Skin of body (tissue), 1 donor: ENCODE measurements at regions not wholly inside any gene's neighbourhood (a gene's known extent, or its start where the extent isn't known, plus 50 kb on each side); places are given as distances from the start of the nearest gene placed in this dataset.
"Not testable (repeated sequence)": the region's sequence is repeated elsewhere in the genome, so short reads cannot be mapped to it uniquely, and the experiment has no call there.

Experiments used
- DNase-seq: peaks from one replicate; lab custom pipeline; 2025; lab: John Stamatoyannopoulos, UW

DNA sequence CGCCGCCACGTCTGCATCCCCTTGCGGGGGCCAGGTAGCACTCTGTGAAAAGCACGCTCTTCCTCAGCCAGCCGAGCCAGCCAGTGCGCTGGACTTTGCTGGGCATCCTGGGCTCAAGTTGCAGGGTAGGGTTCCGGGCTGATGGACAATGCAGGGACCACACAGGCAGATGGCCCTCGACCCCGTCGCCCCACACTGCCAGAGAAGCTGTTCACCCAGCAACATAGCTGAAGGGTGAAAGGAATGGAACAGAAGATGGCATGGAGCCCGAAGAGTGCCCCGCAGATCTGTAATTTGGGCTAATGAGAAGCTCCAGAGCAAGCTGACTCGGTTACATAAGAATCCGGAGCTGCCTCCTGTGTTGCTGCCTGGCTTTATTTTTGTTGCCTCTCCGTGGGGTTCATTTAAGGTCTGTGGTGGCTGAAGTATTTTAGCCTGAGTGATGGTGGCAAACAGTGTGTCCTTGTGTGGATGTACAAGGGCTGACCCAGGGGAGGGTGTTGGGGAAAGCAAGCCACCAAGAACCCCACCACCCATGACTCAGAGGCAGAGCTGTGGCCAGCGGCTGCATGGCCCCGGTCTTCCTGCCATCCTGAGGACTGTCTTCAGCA is 105.8 kb downstream of the SOX1 start:
- no peak for DNase-seq

DNA sequence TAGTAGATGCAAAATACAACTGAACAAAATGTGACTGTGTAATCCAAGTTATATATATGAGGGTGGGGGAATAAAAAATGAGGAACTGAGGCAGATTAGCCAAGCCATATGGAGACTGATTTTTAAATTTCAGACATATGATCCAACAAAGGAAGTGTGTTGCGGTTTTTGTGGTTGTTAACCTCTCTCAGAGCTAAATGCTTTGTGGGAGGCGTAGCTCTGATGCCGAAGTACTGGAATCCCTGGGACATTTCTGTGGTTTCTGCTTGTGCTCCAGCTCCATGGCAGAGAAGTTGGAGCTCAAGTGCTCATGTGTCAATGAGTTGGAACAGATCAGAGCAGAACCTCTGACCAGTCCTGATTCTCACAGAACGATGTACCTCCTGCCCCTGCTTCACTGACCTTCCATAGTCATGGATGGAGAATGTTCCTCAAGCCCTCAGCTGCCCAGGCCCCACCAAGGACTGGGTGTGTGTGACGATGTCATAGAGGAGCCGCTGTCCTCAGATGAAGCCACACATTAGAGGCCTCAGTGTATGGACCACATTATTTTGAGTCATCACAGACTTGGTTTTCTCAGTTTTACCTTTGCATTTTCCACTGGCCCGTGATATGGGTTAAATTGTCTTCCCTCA is 107.6 kb downstream of the SOX1 start:
- DNase-seq: no peak

GRCh38 chr13:112175162-112176075 is 108.5 kb downstream of the SOX1 start:
- no peak for DNase-seq

DNA sequence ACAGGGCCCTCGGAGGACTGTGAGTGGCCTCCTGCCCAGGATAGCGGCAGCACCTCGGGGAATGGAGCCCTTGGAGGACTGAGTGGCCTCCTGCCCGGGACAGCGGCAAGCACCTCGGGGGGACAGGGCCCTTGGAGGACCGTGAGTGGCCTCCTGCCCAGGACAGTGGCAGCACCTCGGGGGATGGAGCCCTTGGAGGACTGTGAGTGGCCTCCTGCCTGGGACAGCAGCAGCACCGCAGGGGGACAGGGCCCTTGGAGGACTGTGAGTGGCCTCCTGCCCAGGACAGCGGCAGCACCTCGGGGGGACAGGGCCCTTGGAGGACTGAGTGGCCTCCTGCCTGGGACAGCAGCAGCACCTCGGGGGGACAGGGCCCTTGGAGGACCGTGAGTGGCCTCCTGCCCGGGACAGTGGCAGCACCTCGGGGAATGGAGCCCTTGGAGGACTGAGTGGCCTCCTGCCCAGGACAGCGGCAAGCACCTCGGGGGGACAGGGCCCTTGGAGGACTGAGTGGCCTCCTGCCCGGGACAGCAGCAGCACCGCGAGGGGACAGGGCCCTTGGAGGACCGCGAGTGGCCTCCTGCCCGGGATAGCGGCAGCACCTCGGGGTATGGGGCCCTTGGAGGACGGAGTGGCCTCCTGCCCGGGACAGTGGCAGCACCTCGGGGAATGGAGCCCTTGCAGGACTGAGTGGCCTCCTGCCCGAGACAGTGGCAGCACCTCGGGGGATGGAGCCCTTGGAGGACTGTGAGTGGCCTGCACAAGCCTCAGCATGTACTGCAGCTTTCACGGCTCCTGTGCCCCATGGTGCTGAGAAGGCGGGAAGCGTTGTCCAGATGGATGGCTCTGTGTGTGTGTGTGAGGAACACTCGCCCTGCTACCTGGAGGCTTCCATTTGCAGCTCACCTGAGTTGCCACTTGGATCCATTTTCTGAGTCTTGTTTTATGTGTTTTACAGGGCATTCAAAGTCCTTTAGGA is 109.5 kb downstream of the SOX1 start:
- not testable (repeated sequence) for DNase-seq

DNA sequence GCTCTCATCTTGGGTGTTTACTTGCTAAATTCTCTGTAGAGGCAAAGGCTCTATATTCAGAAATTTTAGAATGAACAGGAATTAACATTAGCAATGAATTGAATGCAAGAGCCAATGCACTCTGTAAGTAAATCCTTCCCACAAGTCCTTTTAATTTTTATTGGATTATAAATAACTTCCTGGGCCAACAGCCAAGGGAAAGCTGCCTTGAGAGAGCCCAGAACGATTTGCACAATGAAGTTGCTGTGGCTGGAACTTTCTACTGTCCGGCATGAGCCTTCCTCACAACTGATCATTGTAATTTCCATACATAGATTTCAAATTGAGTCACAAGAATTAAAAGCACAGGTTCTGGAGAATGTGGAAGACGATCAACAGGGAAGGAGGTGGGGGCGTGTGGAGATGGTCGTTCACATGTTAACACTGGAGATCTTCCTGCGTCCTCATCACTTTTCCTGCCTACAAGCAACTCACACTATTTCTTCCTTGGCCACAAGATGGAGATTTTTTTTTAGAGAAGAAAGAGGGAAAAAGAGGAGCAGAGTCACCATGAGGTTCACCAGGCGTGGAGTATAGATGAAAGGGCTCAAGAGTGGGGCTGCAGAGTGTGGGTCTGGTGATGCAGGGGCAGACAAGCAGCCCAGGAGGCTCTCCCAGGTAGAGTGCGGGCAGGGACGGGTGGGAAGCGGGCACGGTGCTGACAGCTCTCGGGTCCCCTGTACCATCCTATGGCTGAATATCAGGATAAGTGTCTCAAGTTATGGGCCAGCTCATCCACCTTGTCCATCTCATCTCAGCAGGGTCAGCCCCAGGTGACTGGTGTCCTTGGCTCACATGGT is 110.7 kb downstream of the SOX1 start:
- DNase-seq: peak; percentile 8

DNA sequence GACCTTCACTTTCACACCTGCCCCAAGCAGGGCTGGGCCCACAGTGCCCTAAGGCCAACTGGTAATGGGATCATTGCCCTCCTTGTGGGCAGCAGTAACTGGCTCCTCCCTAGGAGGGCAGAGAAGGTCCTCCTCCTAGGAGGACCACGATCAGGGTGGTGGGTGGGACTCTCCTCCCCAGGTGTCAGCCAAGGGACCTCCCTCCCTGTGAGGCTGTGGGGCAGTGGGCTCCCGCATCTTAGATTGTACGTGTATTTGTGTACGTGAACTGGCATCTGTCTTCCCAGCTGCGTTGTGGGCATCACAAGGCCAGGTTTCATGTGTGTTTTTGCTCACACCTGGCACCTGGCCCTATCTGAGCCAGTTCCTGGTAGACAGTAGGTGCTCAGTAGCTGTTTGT is 111.8 kb downstream of the SOX1 start:
- DNase-seq: no peak

- no peak for DNase-seq
Measured at GRCh38 chr13:112179421-112179820, 112.5 kb downstream of the SOX1 start.

DNA sequence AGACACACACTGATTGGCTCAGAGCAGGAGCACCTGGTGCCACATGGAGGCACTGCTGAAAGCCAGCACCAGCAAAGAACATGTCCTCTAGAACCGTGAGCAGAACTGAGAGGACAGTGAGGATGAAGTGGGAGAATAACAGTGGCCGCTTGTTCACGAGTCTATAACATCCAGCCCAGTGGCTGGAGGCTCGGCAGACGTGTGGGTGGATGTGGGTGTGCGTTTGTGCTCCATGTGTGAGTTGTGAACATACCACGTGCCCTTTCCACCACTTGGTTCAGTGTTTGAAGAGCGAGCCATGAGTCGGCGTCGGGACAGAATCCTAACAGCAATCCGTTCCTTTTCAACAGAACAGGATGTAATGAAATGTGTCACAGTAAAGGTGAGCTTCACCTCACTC is 113.0 kb downstream of the SOX1 start:
- no peak for DNase-seq

GRCh38 chr13:112181336-112182067 is 114.6 kb downstream of the SOX1 start:
- no peak for DNase-seq

- DNase-seq: no peak
Measured at GRCh38 chr13:112182251-112182650, 115.3 kb downstream of the SOX1 start.

GRCh38 chr13:112182846-112183531 is 116.0 kb downstream of the SOX1 start:
- no peak for DNase-seq

GRCh38 chr13:112183532-112184090 is 116.7 kb downstream of the SOX1 start:
- DNase-seq: no peak

- no peak for DNase-seq
Measured at GRCh38 chr13:112184261-112184660, 117.3 kb downstream of the SOX1 start.

GRCh38 chr13:112184851-112185371 is 118.0 kb downstream of the SOX1 start:
- DNase-seq: no peak

- DNase-seq: no peak
Measured at GRCh38 chr13:112185466-112185865, 118.5 kb downstream of the SOX1 start.

DNA sequence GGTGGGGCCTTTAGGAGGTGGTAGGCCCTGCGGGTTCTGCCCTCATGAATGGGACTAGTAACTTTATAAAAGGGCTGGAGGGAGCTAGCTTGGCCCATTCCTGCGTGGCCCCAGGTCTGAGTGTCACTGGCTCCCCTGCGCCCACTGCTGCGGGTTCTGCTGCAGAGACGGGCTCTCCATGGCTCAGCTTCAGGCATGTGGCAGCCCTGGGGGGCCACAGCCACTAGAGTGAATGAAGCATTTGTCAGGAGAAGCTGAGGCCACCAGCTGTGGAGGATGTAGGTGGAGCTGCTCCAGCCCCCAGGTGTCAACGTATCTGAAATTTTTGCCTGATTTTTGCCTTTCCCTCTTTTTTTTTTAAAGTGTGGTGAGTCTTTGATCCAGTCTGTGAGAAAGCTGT is 119.1 kb downstream of the SOX1 start:
- DNase-seq: no peak

- no peak for DNase-seq
Measured at GRCh38 chr13:112187527-112188297, 120.8 kb downstream of the SOX1 start.

- no peak for DNase-seq
Measured at GRCh38 chr13:112188298-112188610, 121.3 kb downstream of the SOX1 start.
